GM12878 (cell line): ENCODE measurements at regions not wholly inside any gene's neighbourhood (a gene's known extent, or its start where the extent isn't known, plus 50 kb on each side); places are given as distances from the start of the nearest gene placed in this dataset.

ENCODE experiments used
- ATAC-seq: fragments of 200-7000 bp; cut with Tn5 transposase; 3 replicates; pipeline ENCODE4 v1.9.1; 2020; ENCODE audit warnings: mild to moderate bottlenecking, moderate library complexity
- BruUV-seq: library from RNA; stranded (reverse); fragments of 400-500 nt; replicated peaks from 2 replicates; lab custom pipeline; 2021; lab: Mats Ljungman, UMichigan
- CTCF ChIA-PET: fragments of 300-600 bp; sonication (Branson Sonifier 250); formaldehyde crosslinking; extraction: SDS; loops from one replicate; lab custom pipeline; 2021; ENCODE audit warnings: inconsistent platforms; lab: Yijun Ruan, JAX
- POLR2A ChIA-PET: fragments of 350-600 bp; formaldehyde crosslinking; extraction: SDS; loops from one replicate; lab custom pipeline; 2021; ENCODE audit warnings: inconsistent platforms; lab: Charles Lee
- RAD21 ChIA-PET: fragments of 300-600 bp; sonication (Branson Sonifier 250); formaldehyde crosslinking; loops from one replicate; lab custom pipeline; 2023; ENCODE audit warnings: antibody characterized with exemption; ENCODE audit not compliant: unreplicated experiment; lab: Charles Lee
- SMC1A ChIA-PET: fragments of 300-600 bp; sonication (Branson Sonifier 250); formaldehyde crosslinking; loops from one replicate; lab custom pipeline; 2023; ENCODE audit not compliant: unreplicated experiment, uncharacterized antibody; lab: Charles Lee
- DNase-seq: peaks from one replicate; pipeline ENCODE4 v3.0.0-alpha.2; 2011; ENCODE audit warnings: low read depth, low spot score
- FAIRE-seq: peaks from 3 replicates; lab custom pipeline; 2011; peaks lifted over from hg19 to GRCh38; lab: Jason Lieb, UNC
- H2AFZ ChIP-seq: 2 replicates; pipeline ENCODE4 v1.6.0; 2011; ENCODE audit warnings: low read depth, low read length, control low read depth; ENCODE audit not compliant: control insufficient read depth
- H3K27ac ChIP-seq: 2 replicates; pipeline ENCODE4 v1.5.1; 2011; ENCODE audit warnings: control low read depth; ENCODE audit not compliant: control insufficient read depth, insufficient read depth
- H3K27me3 ChIP-seq, 2 experiments: replicated peaks in 1 of 2; 2 replicates each; pipeline versions ENCODE4 v1.6.0 to v1.6.1; 2011; ENCODE audit warnings: low read length in 1 of 2; ENCODE audit not compliant: control insufficient read depth in 2 of 2, insufficient read depth in 2 of 2
- H3K36me3 ChIP-seq, 2 experiments: 2 replicates each; pipeline ENCODE4 v1.5.1; 2011; ENCODE audit warnings: low read length in 1 of 2; ENCODE audit not compliant: control insufficient read depth in 2 of 2, insufficient read depth in 2 of 2
- H3K4me1 ChIP-seq: 2 replicates; pipeline ENCODE4 v1.6.1; 2011; ENCODE audit warnings: mild to moderate bottlenecking, low read length, moderate library complexity, mixed read lengths; ENCODE audit not compliant: control insufficient read depth, insufficient read depth
- H3K4me2 ChIP-seq: 2 replicates; pipeline ENCODE4 v1.6.0; 2011; ENCODE audit warnings: control low read depth; ENCODE audit not compliant: control insufficient read depth, insufficient read depth
- H3K4me3 ChIP-seq: fragments of 200-600 bp; sonication (generic); 2 replicates; pipeline ENCODE4 v1.5.1; 2016
- H3K79me2 ChIP-seq: 2 replicates; pipeline ENCODE4 v1.6.0; 2011; ENCODE audit warnings: low read length; ENCODE audit not compliant: control insufficient read depth, insufficient read depth
- H3K9ac ChIP-seq: 2 replicates; pipeline ENCODE4 v1.8.0; 2011; ENCODE audit warnings: low read length, control low read depth, mixed read lengths; ENCODE audit not compliant: control insufficient read depth, insufficient read depth
- H3K9me3 ChIP-seq: replicated peaks from 3 replicates; pipeline ENCODE4 v1.5.1; 2011; ENCODE audit warnings: mild to moderate bottlenecking, low read length; ENCODE audit not compliant: control insufficient read depth, insufficient read depth
- H4K20me1 ChIP-seq: 2 replicates; pipeline ENCODE4 v1.6.0; 2011; ENCODE audit not compliant: control insufficient read depth, insufficient read depth
- CBFB ChIP-seq: IDR thresholded peaks from 2 replicates; pipeline ENCODE4 v1.6.1; 2016; ENCODE audit warnings: antibody characterized with exemption, low read depth
- EZH2 ChIP-seq: IDR thresholded peaks from 2 replicates; pipeline ENCODE4 v1.6.1; 2012; ENCODE audit warnings: low read depth, mild to moderate bottlenecking, control low read depth, inconsistent platforms, low read length, borderline replicate concordance; ENCODE audit not compliant: control insufficient read depth
- HDAC2 ChIP-seq: fragments of 200-600 bp; sonication (generic); IDR thresholded peaks from 2 replicates; pipeline ENCODE4 v1.6.1; 2017
- IKZF2 ChIP-seq, 2 experiments: fragments of 450-650 bp; IDR thresholded peaks; 2 replicates each; pipeline ENCODE4 v1.6.1; 2017; ENCODE audit warnings: mild to moderate bottlenecking in 2 of 2, moderate library complexity in 2 of 2
- JUNB ChIP-seq: IDR thresholded peaks from 2 replicates; pipeline ENCODE4 v1.6.1; 2016; ENCODE audit warnings: antibody characterized with exemption, mild to moderate bottlenecking
- LARP7 ChIP-seq: fragments of 450-650 bp; IDR thresholded peaks from 2 replicates; pipeline ENCODE4 v1.6.1; 2017; ENCODE audit warnings: mild to moderate bottlenecking
- MTA2 ChIP-seq: fragments of 450-650 bp; IDR thresholded peaks from 2 replicates; pipeline ENCODE4 v1.6.1; 2016; ENCODE audit warnings: low read depth, mild to moderate bottlenecking, moderate library complexity
- NFXL1 ChIP-seq: fragments of 450-650 bp; IDR thresholded peaks from 2 replicates; pipeline ENCODE4 v1.6.1; 2017; ENCODE audit warnings: antibody characterized with exemption, mild to moderate bottlenecking, borderline replicate concordance
- RELA ChIP-seq: fragments of 450-650 bp; IDR thresholded peaks from 2 replicates; pipeline ENCODE4 v1.8.0; 2014; ENCODE audit warnings: borderline replicate concordance; ENCODE audit not compliant: partially characterized antibody
- SMC3 ChIP-seq: IDR thresholded peaks from 2 replicates; pipeline ENCODE4 v1.6.1; 2011; ENCODE audit warnings: low read length, improper control_type of control experiment, borderline replicate concordance
- SP1 ChIP-seq: IDR thresholded peaks from one replicate; pipeline ENCODE4 v1.6.1; 2011; ENCODE audit warnings: low read depth, low read length
- SPI1 ChIP-seq: IDR thresholded peaks from 2 replicates; pipeline ENCODE4 v1.6.1; 2011; ENCODE audit warnings: low read depth, mild to moderate bottlenecking, low read length, moderate library complexity, borderline replicate concordance; ENCODE audit not compliant: insufficient read depth
- STAT1 ChIP-seq: fragments of 450-650 bp; conservative IDR thresholded peaks from 2 replicates; pipeline ENCODE4 v1.6.1; 2014; ENCODE audit warnings: antibody characterized with exemption, mild to moderate bottlenecking
- TAF1 ChIP-seq: IDR thresholded peaks from 2 replicates; pipeline ENCODE4 v1.6.1; 2011; ENCODE audit warnings: mild to moderate bottlenecking, low read depth, low read length, borderline replicate concordance
- TARDBP ChIP-seq: IDR thresholded peaks from 2 replicates; pipeline ENCODE4 v1.6.1; 2016; ENCODE audit warnings: borderline replicate concordance
- TCF12 ChIP-seq: IDR thresholded peaks from 2 replicates; pipeline ENCODE4 v1.6.1; 2011; ENCODE audit warnings: low read depth, mild to moderate bottlenecking, low read length
- WRNIP1 ChIP-seq: IDR thresholded peaks from 2 replicates; pipeline ENCODE4 v1.6.1; 2011; ENCODE audit warnings: low read depth, low read length, improper control_type of control experiment, borderline replicate concordance
- ZBED1 ChIP-seq: IDR thresholded peaks from 2 replicates; pipeline ENCODE4 v1.6.1; 2016; ENCODE audit warnings: borderline replicate concordance
- ZNF24 ChIP-seq: fragments of 450-650 bp; IDR thresholded peaks from 2 replicates; pipeline ENCODE4 v1.6.1; 2017; ENCODE audit warnings: antibody characterized with exemption, mild to moderate bottlenecking
- WGBS: methylation state at CpG from one replicate; pipeline ENCODE4 v1.1.6; 2016; ENCODE audit warnings: low lambda C conversion rate; ENCODE audit not compliant: insufficient replicate concordance, insufficient coverage; ENCODE audit errors: missing lambda C conversion rate; 5-methylcytosine and 5-hydroxymethylcytosine counted together
- in situ Hi-C: fragments of 300-500 bp; cut with MboI; formaldehyde crosslinking; loops from 9 replicates; pipeline ENCODE4 v1.14.3; 2018; ENCODE audit warnings: mixed read lengths
- intact Hi-C: fragments of 100-400 bp; cut with micrococcal nuclease; formaldehyde crosslinking; loops from one replicate; pipeline ENCODE4 v1.14.2; 2022; ENCODE audit not compliant: unreplicated experiment
- TF ChIP-seq, protein P1 (sequence below): fragments of 450-650 bp; formaldehyde crosslinking; IDR thresholded peaks from 2 replicates; pipeline ENCODE4 v1.4.0; 2022; ENCODE audit warnings: mild to moderate bottlenecking, moderate library complexity
- TF ChIP-seq, protein P2 (sequence below): IDR thresholded peaks from 2 replicates; pipeline ENCODE4 v1.6.1; 2011; ENCODE audit warnings: low read depth, low read length, improper control_type of control experiment, borderline replicate concordance

DNA sequence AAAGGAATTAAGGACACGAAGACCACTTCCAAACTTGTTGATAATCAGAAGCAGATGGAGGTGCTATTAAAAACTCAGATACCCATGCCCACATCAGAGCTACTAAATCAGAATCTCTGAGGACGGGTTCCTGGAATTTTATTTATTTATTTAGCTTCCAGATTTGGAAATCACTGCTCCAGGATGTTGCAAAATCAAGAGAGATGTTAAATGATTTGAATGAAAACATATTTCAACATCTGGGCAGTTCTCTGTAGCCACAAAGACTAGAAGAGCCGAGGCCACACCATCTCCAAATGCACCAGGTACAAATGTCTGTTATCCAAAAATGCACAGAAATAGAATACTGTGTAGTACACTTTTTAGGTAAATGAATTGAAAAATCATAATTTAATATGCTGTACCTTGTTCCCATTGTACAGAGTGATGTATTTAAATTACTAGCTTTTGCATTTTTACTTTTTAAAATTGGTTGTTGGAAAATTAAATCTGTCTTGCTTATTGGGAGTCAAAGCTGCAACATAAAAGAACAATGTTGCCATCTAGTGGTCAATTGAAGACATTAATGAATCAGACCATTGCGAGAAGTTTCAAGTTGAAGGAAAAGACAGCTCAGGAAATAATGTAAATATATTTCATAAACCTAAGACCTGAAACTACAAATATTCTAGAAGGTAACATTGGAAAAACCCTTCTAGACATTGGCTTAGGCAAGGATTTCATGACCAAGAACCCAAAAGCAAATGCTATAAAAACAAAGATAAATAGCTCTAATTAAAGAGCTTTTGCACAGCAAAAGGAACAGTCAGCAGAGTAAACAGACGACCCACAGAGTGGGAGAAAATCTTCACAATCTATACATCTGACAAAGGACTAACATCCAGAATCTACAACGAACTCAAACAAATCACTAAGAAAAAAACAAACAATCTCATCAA is 151.3 kb upstream of the TTC29 start (continued):
- TF ChIP-seq SMC3: peak; percentile 58; the same call in 1 of the 2 replicates
- TF ChIP-seq HDAC2: no peak
- TF ChIP-seq CBFB: no peak
- no peak for TF ChIP-seq STAT1
- TF ChIP-seq TAF1: no peak
- no peak for TF ChIP-seq SPI1
- TF ChIP-seq NFXL1: no peak
- TF ChIP-seq, protein P1, sequence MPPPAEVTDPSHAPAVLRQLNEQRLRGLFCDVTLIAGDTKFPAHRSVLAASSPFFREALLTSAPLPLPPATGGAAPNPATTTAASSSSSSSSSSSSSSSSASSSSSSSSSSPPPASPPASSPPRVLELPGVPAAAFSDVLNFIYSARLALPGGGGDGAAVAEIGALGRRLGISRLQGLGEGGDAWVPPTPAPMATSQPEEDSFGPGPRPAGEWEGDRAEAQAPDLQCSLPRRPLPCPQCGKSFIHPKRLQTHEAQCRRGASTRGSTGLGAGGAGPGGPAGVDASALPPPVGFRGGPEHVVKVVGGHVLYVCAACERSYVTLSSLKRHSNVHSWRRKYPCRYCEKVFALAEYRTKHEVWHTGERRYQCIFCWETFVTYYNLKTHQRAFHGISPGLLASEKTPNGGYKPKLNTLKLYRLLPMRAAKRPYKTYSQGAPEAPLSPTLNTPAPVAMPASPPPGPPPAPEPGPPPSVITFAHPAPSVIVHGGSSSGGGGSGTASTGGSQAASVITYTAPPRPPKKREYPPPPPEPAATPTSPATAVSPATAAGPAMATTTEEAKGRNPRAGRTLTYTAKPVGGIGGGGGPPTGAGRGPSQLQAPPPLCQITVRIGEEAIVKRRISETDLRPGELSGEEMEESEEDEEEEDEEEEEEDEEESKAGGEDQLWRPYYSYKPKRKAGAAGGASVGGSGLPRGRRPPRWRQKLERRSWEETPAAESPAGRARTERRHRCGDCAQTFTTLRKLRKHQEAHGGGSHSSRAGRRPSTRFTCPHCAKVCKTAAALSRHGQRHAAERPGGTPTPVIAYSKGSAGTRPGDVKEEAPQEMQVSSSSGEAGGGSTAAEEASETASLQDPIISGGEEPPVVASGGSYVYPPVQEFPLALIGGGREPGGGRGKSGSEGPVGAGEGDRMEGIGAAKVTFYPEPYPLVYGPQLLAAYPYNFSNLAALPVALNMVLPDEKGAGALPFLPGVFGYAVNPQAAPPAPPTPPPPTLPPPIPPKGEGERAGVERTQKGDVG: no peak

DNA sequence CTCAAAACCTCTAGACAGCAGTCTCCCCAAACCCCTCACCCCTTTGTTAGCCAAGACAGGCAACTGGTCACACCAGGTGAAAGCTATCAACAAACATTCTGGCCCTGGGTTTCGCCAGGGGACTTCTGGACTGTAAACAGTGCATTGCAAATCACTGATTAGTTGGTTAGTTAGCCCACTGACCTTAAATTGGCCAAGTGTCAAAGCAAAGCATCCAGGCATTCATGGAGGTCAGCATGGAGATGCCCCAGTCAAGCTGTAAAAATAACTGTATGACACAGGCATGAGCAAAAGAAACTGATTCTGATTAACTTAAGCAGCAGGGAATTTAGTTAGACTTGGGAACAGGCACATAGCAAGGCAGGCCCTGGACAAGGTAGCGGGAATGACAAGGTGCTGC is 156.0 kb upstream of the TTC29 start:
- no peak overlapping the region for H3K4me2 ChIP-seq
- no peak for ATAC-seq
- no peaks in the 10 kb centered on the region for H3K4me1 ChIP-seq
- WGBS: 14% methylated on average over 2 of the region's 2 CpGs
- no peak for DNase-seq
- H3K4me3 ChIP-seq: no peak overlapping the region
- SMC1A ChIA-PET: no interaction called here
- H3K36me3 ChIP-seq: no peaks in the 10 kb centered on the region
- in situ Hi-C loops: no loop called here
- RAD21 ChIA-PET: no interaction called here
- H3K9ac ChIP-seq: no peak overlapping the region
- peaks cover 0 to 1% of the 10 kb centered on the region in 2 experiments; a peak in 2 of 4 replicates for H3K27me3 ChIP-seq
- no peak overlapping the region for H3K27ac ChIP-seq
- TF ChIP-seq WRNIP1 (no peak), SP1 (no peak), TARDBP (no peak), EZH2 (no peak), MTA2 (no peak), TCF12 (no peak), LARP7 (no peak), JUNB (no peak), ZBED1 (no peak), RELA (no peak), IKZF2 (IDR thresholded peaks at IDR 0.05) (no peak), ZNF24 (no peak)
- TF ChIP-seq, protein P2, sequence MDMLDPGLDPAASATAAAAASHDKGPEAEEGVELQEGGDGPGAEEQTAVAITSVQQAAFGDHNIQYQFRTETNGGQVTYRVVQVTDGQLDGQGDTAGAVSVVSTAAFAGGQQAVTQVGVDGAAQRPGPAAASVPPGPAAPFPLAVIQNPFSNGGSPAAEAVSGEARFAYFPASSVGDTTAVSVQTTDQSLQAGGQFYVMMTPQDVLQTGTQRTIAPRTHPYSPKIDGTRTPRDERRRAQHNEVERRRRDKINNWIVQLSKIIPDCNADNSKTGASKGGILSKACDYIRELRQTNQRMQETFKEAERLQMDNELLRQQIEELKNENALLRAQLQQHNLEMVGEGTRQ: no peak
- CTCF ChIA-PET: interaction anchor here (2.4 kb wide), 1 partner anchor 83 kb away, joined by 7 read pairs; no protein-coding TSS in a partner anchor
- POLR2A ChIA-PET: no interaction called here
- H3K9me3 ChIP-seq: no peaks in the 10 kb centered on the region
- FAIRE-seq: no peak
- no TSS peak for BruUV-seq
- H2AFZ ChIP-seq: no peak overlapping the region
- H3K79me2 ChIP-seq: no peaks in the 10 kb centered on the region
- no peaks in the 10 kb centered on the region for H4K20me1 ChIP-seq
- intact Hi-C loops: no loop called here
